Heart left ventricle (tissue), 13 donors: ENCODE measurements at regions not wholly inside any gene's neighbourhood (a gene's known extent, or its start where the extent isn't known, plus 50 kb on each side); places are given as distances from the start of the nearest gene placed in this dataset.

Source experiments
- CTCF ChIP-seq, 12 donors: fragments of 200-600 bp; sonication (generic) in 4 of 12; IDR thresholded peaks; one replicate each; pipeline versions ENCODE4 v1.5.0 to v1.8.0; 2018 to 2022; ENCODE audit warnings: antibody characterized with exemption in 12 of 12, mild to moderate bottlenecking in 5 of 12
- POLR2A ChIP-seq, 2 donors: fragments of 450-650 bp; IDR thresholded peaks; one replicate each; pipeline ENCODE4 v1.6.1; 2017; ENCODE audit warnings: antibody characterized with exemption in 2 of 2, mild to moderate bottlenecking in 2 of 2, moderate library complexity in 2 of 2
- donor health status: ischemic (EF 13 %, LVEDD 7.1; RV severe dilation, severe dysfunction).
- donor health status: DM: no; HTN: yes; CAD: no.
- donor health status: DM: no; HTN: no; CAD: no.
- donor health status: ischemic (EF 25% LVEDD 6.9; RV normal size, moderate dysfunction).
- donor health status: ischemic (EF 25% LVEDD 5.7; RV mildly dilated, moderate dysfunction).
- donor health status: ischemic (EF 35%, LVEDD 5.7; RV mildly dilated, moderate dysfunction).
- donor health status: nonischemic (EF 11% LVEDD 7.7; RV severe dilation, severe dysfunction).
- donor health status: DM: yes; HTN: yes; CAD: no.
- donor health status: PGD.
- donor health status: ischemic (EF 29% LVEDD 5.4; RV normal size, mild dysfunction).
- donor health status: nonischemic (EF 23%, LVEDD 6.1; RV moderate dilation, normal function).

GRCh38 chr20:37586078-37586477, 58.4 kb upstream of the BLCAP start:
- no peak for TF ChIP-seq CTCF (IDR thresholded peaks at IDR 0.05)
- no peak for TF ChIP-seq POLR2A (IDR thresholded peaks at IDR 0.05)
